ENCODE measurements at regions not wholly inside any gene's neighbourhood (a gene's known extent, or its start where the extent isn't known, plus 50 kb on each side); places are given as distances from the start of the nearest gene placed in this dataset.
"Not testable (repeated sequence)": the region's sequence is repeated elsewhere in the genome, so short reads cannot be mapped to it uniquely, and the experiment has no call there.

DNA sequence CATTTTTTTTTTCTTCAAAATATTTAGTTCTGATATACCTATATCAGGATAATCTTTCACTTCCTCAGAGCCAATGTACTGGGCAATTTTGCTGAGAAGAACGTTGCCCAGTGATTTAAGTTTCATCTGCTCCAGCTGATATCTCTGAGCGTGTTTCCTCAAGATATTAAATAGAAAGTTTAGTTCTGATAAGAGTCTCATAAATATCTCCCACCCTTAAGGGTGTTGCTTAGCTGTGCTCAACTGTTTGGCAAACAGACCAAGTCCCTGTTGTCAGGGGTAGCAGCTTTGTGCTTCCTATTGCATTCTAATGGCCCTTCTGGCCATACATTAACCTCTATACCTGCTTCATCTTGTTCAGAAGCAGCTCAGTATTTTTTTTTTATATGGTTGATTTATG lies 84.7 kb upstream of the GPR141 start:
- Histone ChIP-seq H3K79me2 (ENCODE audit: insufficient read depth, low read length) (no peaks in the 10 kb centered on the region), H3K4me1 (ENCODE audit: insufficient read depth, low read length, poor library complexity, severe bottlenecking) (peaks cover 28% of the 10 kb centered on the region)

DNA sequence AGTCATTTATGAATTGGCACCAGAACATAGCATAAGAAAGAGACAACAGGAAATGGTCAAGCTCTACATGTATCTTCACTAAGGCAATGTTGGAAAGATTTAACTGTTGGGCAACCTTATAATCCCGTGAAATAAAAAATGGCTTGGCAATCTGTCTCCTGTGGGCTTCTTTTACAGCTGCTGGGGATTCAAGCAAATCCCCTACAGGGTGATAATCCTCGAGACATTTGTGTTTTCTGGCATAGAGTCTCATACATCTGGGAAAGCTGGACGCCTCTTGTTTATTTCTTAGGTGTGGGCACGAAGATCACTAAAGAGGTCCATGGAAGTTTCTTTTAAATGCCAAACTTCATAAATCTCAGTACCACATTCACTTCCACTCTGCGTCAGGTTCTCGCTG lies 82.2 kb upstream of the GPR141 start:
- Histone ChIP-seq H3K4me1 (ENCODE audit: insufficient read depth, low read length, poor library complexity, severe bottlenecking) (peaks cover 28% of the 10 kb centered on the region), H3F3A (ENCODE audit: low read depth) (no peaks in the 10 kb centered on the region), H3K36me3 (ENCODE audit: insufficient read depth, low read length) (no peaks in the 10 kb centered on the region), H2AFZ (ENCODE audit: low read length) (no peak overlapping the region), H3K9me3 (ENCODE audit: insufficient read depth, low read depth, low read length) (no peaks in the 10 kb centered on the region), H3K4me2 (ENCODE audit: low read depth, low read length, poor library complexity, severe bottlenecking) (no peak overlapping the region), H3K4me3 (ENCODE audit: low read length, poor library complexity, severe bottlenecking) (no peak overlapping the region), H3K79me2 (ENCODE audit: insufficient read depth, low read length) (no peaks in the 10 kb centered on the region), H3K9ac (ENCODE audit: low read depth, low read length, poor library complexity, severe bottlenecking) (no peak overlapping the region), H4K20me1 (ENCODE audit: insufficient read depth, low read length, poor library complexity, severe bottlenecking) (no peaks in the 10 kb centered on the region), H3K9me2 (replicated peaks; ENCODE audit: low read depth, low read length) (no peaks in the 10 kb centered on the region), H3K27me3 (ENCODE audit: insufficient read depth, low read length, poor library complexity, severe bottlenecking) (no peaks in the 10 kb centered on the region)
- TF ChIP-seq EZH2phosphoT487 (IDR thresholded peaks at IDR 0.05; ENCODE audit: borderline replicate concordance) = no peak
- TF ChIP-seq, protein P1, sequence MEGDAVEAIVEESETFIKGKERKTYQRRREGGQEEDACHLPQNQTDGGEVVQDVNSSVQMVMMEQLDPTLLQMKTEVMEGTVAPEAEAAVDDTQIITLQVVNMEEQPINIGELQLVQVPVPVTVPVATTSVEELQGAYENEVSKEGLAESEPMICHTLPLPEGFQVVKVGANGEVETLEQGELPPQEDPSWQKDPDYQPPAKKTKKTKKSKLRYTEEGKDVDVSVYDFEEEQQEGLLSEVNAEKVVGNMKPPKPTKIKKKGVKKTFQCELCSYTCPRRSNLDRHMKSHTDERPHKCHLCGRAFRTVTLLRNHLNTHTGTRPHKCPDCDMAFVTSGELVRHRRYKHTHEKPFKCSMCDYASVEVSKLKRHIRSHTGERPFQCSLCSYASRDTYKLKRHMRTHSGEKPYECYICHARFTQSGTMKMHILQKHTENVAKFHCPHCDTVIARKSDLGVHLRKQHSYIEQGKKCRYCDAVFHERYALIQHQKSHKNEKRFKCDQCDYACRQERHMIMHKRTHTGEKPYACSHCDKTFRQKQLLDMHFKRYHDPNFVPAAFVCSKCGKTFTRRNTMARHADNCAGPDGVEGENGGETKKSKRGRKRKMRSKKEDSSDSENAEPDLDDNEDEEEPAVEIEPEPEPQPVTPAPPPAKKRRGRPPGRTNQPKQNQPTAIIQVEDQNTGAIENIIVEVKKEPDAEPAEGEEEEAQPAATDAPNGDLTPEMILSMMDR (conservative IDR thresholded peaks at IDR 0.05; ENCODE audit: low read length) = no peak

More for the DNA sequence above, 84.7 kb upstream of the GPR141 start:
- H3K4me3 ChIP-seq (ENCODE audit: low read length, poor library complexity, severe bottlenecking) = no peak overlapping the region
- H3K4me2 ChIP-seq (ENCODE audit: low read depth, low read length, poor library complexity, severe bottlenecking) = peak overlapping the region; percentile 34
- 0 out of 2 replicates have a peak overlapping the region, but pooled peaks have one; percentile 7 for H2AFZ ChIP-seq (ENCODE audit: low read length)
- H3K9ac ChIP-seq (ENCODE audit: low read depth, low read length, poor library complexity, severe bottlenecking) = peak overlapping the region; percentile 31
- H3K9me2 ChIP-seq (replicated peaks; ENCODE audit: low read depth, low read length) = no peaks in the 10 kb centered on the region
- no peaks in the 10 kb centered on the region for H3F3A ChIP-seq (ENCODE audit: low read depth)
- TF ChIP-seq EZH2phosphoT487 (IDR thresholded peaks at IDR 0.05; ENCODE audit: borderline replicate concordance) = no peak
- TF ChIP-seq, protein P1 (conservative IDR thresholded peaks at IDR 0.05; ENCODE audit: low read length) = no peak
- no peaks in the 10 kb centered on the region for H3K36me3 ChIP-seq (ENCODE audit: insufficient read depth, low read length)
- H3K27me3 ChIP-seq (ENCODE audit: insufficient read depth, low read length, poor library complexity, severe bottlenecking) = no peaks in the 10 kb centered on the region
- H3K9me3 ChIP-seq (ENCODE audit: insufficient read depth, low read depth, low read length) = peaks cover 12% of the 10 kb centered on the region; the same call in 1 of the 2 replicates
- no peaks in the 10 kb centered on the region for H4K20me1 ChIP-seq (ENCODE audit: insufficient read depth, low read length, poor library complexity, severe bottlenecking)

DNA sequence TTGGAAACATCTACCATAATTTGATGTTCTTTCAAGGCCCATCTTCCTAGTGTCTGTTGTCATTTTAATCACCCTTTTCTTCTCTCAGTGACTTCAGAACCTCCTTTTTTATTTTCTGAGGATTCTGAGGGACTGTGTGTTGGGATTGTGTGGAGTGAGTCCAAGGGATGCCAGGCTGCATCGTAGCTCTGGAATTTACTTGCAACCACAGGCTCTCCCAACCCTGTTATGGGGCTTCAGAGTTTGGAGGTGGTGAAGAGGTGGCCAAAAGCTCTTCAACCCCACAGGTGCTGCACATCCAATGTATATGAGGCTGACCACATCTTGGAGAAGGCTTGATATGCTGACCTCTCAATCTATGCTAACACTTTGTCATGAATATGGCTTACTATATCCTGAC lies 79.5 kb upstream of the GPR141 start:
- H3K27me3 ChIP-seq (ENCODE audit: insufficient read depth, low read length, poor library complexity, severe bottlenecking) = no peaks in the 10 kb centered on the region
- no peak overlapping the region for H3K9ac ChIP-seq (ENCODE audit: low read depth, low read length, poor library complexity, severe bottlenecking)
- TF ChIP-seq, protein P1 (conservative IDR thresholded peaks at IDR 0.05; ENCODE audit: low read length) = no peak
- no peak for TF ChIP-seq EZH2phosphoT487 (IDR thresholded peaks at IDR 0.05; ENCODE audit: borderline replicate concordance)
- peaks cover 15% of the 10 kb centered on the region for H3K4me1 ChIP-seq (ENCODE audit: insufficient read depth, low read length, poor library complexity, severe bottlenecking)
- no peak overlapping the region for H3K4me2 ChIP-seq (ENCODE audit: low read depth, low read length, poor library complexity, severe bottlenecking)
- H3K9me2 ChIP-seq (replicated peaks; ENCODE audit: low read depth, low read length) = no peaks in the 10 kb centered on the region
- no peak overlapping the region for H2AFZ ChIP-seq (ENCODE audit: low read length)
- H3K36me3 ChIP-seq (ENCODE audit: insufficient read depth, low read length) = no peaks in the 10 kb centered on the region
- no peaks in the 10 kb centered on the region for H4K20me1 ChIP-seq (ENCODE audit: insufficient read depth, low read length, poor library complexity, severe bottlenecking)
- H3K4me3 ChIP-seq (ENCODE audit: low read length, poor library complexity, severe bottlenecking) = no peak overlapping the region
- H3F3A ChIP-seq (ENCODE audit: low read depth) = no peaks in the 10 kb centered on the region
- no peaks in the 10 kb centered on the region for H3K9me3 ChIP-seq (ENCODE audit: insufficient read depth, low read depth, low read length)
- no peaks in the 10 kb centered on the region for H3K79me2 ChIP-seq (ENCODE audit: insufficient read depth, low read length)

DNA sequence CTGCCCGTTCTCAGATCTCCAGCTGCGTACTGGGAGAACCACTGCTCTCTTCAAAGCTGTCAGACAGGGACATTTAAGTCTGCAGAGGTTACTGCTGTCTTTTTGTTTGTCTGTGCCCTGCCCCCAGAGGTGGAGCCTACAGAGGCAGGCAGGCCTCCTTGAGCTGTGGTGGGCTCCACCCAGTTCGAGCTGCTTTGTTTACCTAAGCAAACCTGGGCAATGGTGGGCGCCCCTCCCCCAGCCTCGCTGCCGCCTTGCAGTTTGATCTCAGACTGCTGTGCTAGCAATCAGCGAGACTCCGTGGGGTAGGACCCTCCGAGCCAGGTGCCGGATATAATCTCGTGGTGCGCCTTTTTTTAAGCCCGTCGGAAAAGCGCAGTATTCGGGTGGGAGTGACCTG lies 66.2 kb upstream of the GPR141 start:
- not testable (repeated sequence) for H3F3A ChIP-seq (ENCODE audit: low read depth); H3K9me3 ChIP-seq (ENCODE audit: insufficient read depth, low read depth, low read length); H3K27me3 ChIP-seq (ENCODE audit: insufficient read depth, low read length, poor library complexity, severe bottlenecking); H3K4me1 ChIP-seq (ENCODE audit: insufficient read depth, low read length, poor library complexity, severe bottlenecking); H2AFZ ChIP-seq (ENCODE audit: low read length); H4K20me1 ChIP-seq (ENCODE audit: insufficient read depth, low read length, poor library complexity, severe bottlenecking); H3K4me3 ChIP-seq (ENCODE audit: low read length, poor library complexity, severe bottlenecking); H3K4me2 ChIP-seq (ENCODE audit: low read depth, low read length, poor library complexity, severe bottlenecking); H3K9me2 ChIP-seq (replicated peaks; ENCODE audit: low read depth, low read length); H3K79me2 ChIP-seq (ENCODE audit: insufficient read depth, low read length); H3K36me3 ChIP-seq (ENCODE audit: insufficient read depth, low read length); H3K9ac ChIP-seq (ENCODE audit: low read depth, low read length, poor library complexity, severe bottlenecking)

Measured in Loucy (cell line).